Muscle layer of colon (tissue), 2 donors: ENCODE measurements at regions not wholly inside any gene's neighbourhood (a gene's known extent, or its start where the extent isn't known, plus 50 kb on each side); places are given as distances from the start of the nearest gene placed in this dataset.
A peak's percentile ranks its signal among the peaks of the same experiment; 100 is the strongest.

ENCODE experiments used
- H3K27ac ChIP-seq: one replicate; pipeline ENCODE4 v1.7.0; 2013; ENCODE audit warnings: low read depth, mild to moderate bottlenecking, low read length, moderate library complexity
- H3K27me3 ChIP-seq, 2 donors: one replicate each; pipeline ENCODE4 v1.7.0; 2013; ENCODE audit warnings: low read length in 2 of 2, mild to moderate bottlenecking in 2 of 2; ENCODE audit not compliant: insufficient read depth in 2 of 2, control insufficient read depth in 1 of 2
- H3K36me3 ChIP-seq: one replicate; pipeline ENCODE4 v1.7.0; 2013; ENCODE audit warnings: mild to moderate bottlenecking, low read length; ENCODE audit not compliant: insufficient read depth
- H3K4me1 ChIP-seq: one replicate; pipeline ENCODE4 v1.7.0; 2013; ENCODE audit warnings: mild to moderate bottlenecking, low read length; ENCODE audit not compliant: insufficient read depth
- H3K4me3 ChIP-seq, 2 donors: one replicate each; pipeline ENCODE4 v1.7.0; 2013; ENCODE audit warnings: low read length in 2 of 2, low read depth in 1 of 2, mild to moderate bottlenecking in 1 of 2, moderate library complexity in 1 of 2
- H3K9ac ChIP-seq: one replicate; pipeline ENCODE4 v1.7.0; 2013; ENCODE audit warnings: low read length
- H3K9me3 ChIP-seq: one replicate; pipeline ENCODE4 v1.7.0; 2013; ENCODE audit warnings: mild to moderate bottlenecking, low read length
- donor health status: abdominal sarcoma.
- donor health status: Adenocarcinoma of cecum.

DNA sequence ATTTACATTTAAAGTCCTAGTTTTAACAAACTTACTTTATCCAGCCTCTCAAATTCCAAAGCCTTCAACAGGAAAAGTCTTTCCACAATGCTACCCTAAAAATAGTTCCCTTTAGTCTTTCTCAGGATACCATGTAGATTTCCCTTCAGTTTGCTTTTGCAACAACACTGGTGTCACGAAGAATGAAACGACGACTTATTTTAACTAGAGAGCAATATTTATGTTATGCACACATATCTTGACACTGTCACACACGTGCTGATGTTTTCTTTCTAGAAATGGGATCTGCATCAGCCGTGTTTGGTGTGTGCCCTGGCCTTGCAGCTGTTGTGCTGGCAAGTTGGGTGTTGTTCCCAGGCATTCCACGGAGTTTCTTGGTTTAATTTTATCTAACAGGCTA is 75.5 kb downstream of the SIPA1L2 start:
- no peak overlapping the region for H3K27ac ChIP-seq
- no peaks in the 10 kb centered on the region for H3K27me3 ChIP-seq
- H3K9ac ChIP-seq, result no peak overlapping the region
- no peaks in the 10 kb centered on the region for H3K9me3 ChIP-seq
- peaks cover 64% of the 10 kb centered on the region for H3K4me1 ChIP-seq
- no peaks in the 10 kb centered on the region for H3K36me3 ChIP-seq
- H3K4me3 ChIP-seq, result no peak overlapping the region

DNA sequence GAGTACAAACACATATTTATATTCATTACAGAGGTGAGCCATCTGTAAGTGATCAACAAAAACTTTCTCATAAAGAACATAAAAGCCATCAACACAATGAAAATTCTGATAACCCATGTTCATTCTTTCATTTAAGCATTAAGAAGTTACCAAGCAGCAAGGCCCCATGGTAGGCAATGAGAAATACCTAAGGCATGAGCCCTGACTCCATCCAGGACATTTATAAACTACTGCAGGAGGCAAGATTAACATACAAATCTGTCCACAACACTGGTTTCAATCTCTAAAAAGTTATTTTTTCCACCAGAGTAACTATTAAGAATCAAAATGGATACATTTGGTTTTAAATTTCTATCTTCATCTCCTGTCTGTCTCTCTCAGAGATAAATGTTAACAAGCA is 76.1 kb downstream of the SIPA1L2 start:
- Histone ChIP-seq H3K4me3 (peak overlapping the region in 1 of 2 donors; percentile 21), H3K9me3 (no peaks in the 10 kb centered on the region), H3K27me3 (no peaks in the 10 kb centered on the region), H3K27ac (no peak overlapping the region), H3K4me1 (peaks cover 59% of the 10 kb centered on the region), H3K36me3 (no peaks in the 10 kb centered on the region), H3K9ac (no peak overlapping the region)

DNA sequence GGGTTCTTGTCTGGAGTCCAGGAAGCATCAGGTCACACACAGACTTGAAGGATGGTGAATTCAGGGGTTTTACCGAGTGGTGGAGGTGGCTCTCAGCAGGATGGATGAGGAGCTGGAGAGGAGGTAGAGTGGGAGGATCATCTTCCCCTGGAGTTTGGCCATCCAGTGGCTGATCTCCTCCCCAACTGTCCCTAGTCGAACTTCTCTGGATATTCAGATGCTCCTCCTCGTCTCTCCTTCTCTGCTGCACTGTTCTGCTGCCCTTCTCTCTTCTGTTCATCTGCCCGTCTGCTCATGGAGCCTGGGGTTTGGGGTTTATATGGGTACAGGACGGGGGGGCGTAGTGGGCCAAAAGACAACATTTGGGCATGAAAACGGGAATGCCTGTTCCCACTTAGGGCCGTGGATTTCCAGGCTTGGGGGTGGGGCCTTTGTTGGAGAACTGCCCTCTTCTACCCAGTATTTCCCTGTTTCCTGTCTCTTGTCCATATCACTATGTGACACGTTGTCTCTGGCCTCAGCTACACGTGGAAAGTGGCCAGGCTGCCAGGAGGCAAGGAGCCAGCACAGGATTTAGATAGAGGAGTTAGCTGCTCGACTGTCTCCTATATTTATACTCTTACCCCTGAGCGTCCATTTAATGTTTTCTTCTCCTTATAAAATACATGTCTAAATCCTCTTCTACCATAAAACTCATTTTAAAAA is 76.7 kb downstream of the SIPA1L2 start:
- Histone ChIP-seq H3K9me3 (no peaks in the 10 kb centered on the region), H3K4me1 (peaks cover 55% of the 10 kb centered on the region), H3K36me3 (no peaks in the 10 kb centered on the region), H3K27me3 (no peaks in the 10 kb centered on the region), H3K27ac (no peak overlapping the region), H3K4me3 (peak overlapping the region in 1 of 2 donors; percentile 22), H3K9ac (no peak overlapping the region)

DNA sequence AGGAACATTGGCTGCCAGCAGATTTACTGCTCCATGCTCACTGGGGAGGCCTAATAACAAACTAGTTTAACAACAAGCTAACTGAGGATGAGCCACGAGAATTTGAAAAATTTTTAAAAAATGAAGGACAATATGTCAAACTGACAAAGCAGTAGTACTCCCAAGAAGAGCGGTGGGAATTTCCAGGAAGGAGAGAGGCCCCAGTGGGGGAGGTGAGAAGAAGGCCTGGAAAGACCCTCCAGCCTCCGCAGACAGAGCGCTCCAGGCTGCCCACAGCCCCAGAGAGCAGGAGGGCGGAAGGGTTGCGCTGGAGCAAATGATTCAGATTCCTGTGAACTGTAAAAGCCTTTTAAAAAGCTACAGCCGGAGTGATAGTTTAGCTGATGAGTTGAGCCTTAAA is 78.5 kb downstream of the SIPA1L2 start:
- no peak overlapping the region for H3K27ac ChIP-seq
- H3K4me1 ChIP-seq, result peaks cover 44% of the 10 kb centered on the region

DNA sequence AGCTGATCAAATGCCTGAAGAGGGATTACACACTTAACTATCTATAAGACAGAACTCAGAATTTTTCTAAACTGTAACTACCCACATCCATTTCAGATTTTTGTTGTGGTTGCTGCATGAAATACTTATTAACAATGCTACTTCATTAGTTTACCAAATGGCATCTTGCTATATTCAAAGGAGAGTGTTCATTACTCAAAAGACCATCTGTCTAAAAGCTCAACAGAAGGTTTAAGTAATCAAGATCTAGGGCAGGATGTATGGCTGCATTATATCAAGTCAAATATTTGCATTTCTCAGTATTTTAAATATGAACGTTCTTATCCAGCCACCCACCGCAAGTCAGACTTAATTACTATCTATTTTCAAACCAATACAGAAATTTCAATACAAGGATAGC is 79.9 kb downstream of the SIPA1L2 start:
- H3K9ac ChIP-seq, result no peak overlapping the region
- no peaks in the 10 kb centered on the region for H3K27me3 ChIP-seq
- no peak overlapping the region for H3K27ac ChIP-seq
- no peaks in the 10 kb centered on the region for H3K9me3 ChIP-seq
- no peak overlapping the region for H3K4me3 ChIP-seq
- H3K36me3 ChIP-seq, result no peaks in the 10 kb centered on the region
- peaks cover 31% of the 10 kb centered on the region for H3K4me1 ChIP-seq

More for the DNA sequence above, 78.5 kb downstream of the SIPA1L2 start:
- no peaks in the 10 kb centered on the region for H3K9me3 ChIP-seq
- no peak overlapping the region for H3K9ac ChIP-seq
- no peaks in the 10 kb centered on the region for H3K27me3 ChIP-seq
- H3K4me3 ChIP-seq, result no peak overlapping the region
- H3K36me3 ChIP-seq, result no peaks in the 10 kb centered on the region

DNA sequence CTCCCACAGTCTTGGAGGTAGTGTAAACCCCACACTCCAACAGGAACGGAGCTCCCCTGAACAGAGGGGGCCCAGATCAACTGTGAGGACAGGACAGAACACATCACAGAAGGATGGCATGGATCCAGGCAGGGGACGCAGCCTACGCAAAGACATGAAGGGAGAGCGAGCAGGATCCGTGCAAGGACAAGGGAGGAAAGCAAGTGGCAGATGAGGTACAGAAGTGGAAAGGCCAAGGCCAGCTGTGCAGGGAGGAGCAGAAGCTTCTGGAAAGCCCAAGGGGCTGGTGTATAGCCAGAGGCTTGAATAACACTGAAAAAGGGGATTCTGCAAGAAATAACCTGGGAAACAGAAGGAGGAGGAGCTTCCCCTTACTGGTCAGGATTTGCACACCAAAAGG is 81.2 kb downstream of the SIPA1L2 start:
- H3K9ac ChIP-seq, result no peak overlapping the region
- H3K36me3 ChIP-seq, result no peaks in the 10 kb centered on the region
- peaks cover 17% of the 10 kb centered on the region for H3K4me1 ChIP-seq
- H3K4me3 ChIP-seq, result no peak overlapping the region
- H3K9me3 ChIP-seq, result no peaks in the 10 kb centered on the region
- no peaks in the 10 kb centered on the region for H3K27me3 ChIP-seq
- H3K27ac ChIP-seq, result no peak overlapping the region

DNA sequence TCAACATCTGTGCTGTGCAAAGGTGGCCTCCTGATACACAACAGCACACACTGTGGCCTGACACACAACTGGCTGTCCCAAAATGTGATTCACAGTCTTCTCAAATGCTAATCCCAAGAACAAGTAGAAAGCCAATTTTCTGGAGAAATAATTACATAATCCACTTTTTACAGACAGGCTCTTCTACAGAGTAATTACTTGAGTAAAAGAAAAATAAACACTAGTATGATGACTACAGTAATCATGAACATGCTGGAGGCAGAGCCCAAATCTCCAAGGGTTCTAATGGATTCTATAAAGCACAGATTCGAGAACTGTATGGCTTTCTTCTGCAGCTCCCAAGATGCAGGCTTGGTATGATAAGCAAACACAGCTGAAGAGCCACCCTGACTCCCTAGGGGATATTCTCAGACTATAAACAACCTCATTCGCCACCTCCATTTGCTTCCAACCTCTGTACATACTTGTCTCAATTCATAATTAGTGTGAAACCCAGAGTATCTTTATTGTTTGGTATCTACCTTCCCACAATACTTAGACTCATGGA is 81.9 kb downstream of the SIPA1L2 start:
- Histone ChIP-seq H3K4me3 (no peak overlapping the region), H3K27me3 (no peaks in the 10 kb centered on the region), H3K27ac (no peak overlapping the region), H3K9me3 (no peaks in the 10 kb centered on the region), H3K4me1 (peaks cover 11% of the 10 kb centered on the region), H3K36me3 (no peaks in the 10 kb centered on the region), H3K9ac (no peak overlapping the region)

DNA sequence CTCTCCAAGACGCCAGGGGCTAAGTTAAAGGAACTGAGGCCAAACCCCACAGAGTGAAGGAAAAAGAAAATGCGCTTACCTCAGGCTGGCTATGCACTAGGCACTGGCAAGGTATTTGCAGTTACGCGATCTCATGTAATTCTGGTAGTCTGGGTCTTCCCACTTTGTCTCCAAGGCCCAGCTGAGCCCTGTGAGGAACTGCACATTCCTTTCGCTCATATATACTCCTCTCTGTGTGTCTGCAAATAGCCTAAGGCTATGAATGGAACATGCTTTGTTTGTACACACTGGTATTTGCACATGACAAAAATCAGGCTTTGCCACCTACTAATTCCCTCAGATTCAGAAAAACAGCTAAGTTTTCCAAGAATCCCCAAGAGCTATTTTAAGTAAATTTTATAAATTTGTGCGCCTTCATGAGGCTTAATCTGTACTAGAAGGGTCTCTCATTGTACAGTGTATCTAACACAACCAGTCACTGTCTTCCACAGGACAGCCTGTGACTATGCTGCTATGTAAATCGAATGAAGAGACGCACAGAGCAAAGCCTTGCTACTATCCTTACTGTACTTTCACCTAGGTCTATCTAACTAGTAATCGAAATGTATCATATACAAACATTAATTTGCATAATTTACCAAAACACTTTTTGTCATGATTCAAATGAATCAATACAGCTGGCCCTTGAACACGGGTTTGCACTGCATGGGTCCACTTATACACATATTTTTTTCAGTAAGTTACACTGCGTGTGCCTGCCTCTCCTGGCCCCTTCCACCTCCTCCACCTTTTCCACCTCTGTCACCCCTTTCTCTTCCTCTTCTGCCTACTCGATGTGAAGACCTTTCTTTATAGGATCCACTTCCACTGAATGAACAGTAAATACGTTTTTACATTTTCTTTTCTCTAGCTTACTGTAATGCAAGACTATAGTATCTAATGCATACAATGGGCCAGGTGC is 87.0 kb downstream of the SIPA1L2 start:
- Histone ChIP-seq H3K9ac (no peak overlapping the region), H3K27ac (no peak overlapping the region), H3K27me3 (no peaks in the 10 kb centered on the region), H3K4me1 (peaks cover 2% of the 10 kb centered on the region), H3K9me3 (no peaks in the 10 kb centered on the region), H3K4me3 (no peak overlapping the region), H3K36me3 (no peaks in the 10 kb centered on the region)

DNA sequence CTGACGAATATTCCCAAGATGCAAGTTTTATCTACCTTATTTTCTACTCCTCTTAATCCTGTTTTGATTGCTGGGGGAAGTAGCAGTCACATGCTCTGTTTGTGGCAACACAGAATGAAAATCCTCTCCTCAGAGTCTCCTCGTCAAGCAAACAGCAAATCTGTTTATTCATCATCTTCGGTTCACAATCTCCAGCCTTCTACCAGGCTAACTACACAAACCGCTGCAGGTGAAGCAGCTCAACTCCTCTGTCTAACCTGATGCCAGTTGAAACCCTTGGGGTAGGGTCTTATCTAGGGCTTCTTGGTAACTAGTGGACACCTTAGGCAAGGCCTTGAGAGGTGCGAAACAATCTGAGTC is 91.0 kb downstream of the SIPA1L2 start:
- no peaks in the 10 kb centered on the region for H3K36me3 ChIP-seq
- no peaks in the 10 kb centered on the region for H3K27me3 ChIP-seq
- H3K4me3 ChIP-seq, result no peak overlapping the region
- no peak overlapping the region for H3K27ac ChIP-seq
- no peak overlapping the region for H3K9ac ChIP-seq
- peaks cover 5% of the 10 kb centered on the region for H3K4me1 ChIP-seq
- no peaks in the 10 kb centered on the region for H3K9me3 ChIP-seq

DNA sequence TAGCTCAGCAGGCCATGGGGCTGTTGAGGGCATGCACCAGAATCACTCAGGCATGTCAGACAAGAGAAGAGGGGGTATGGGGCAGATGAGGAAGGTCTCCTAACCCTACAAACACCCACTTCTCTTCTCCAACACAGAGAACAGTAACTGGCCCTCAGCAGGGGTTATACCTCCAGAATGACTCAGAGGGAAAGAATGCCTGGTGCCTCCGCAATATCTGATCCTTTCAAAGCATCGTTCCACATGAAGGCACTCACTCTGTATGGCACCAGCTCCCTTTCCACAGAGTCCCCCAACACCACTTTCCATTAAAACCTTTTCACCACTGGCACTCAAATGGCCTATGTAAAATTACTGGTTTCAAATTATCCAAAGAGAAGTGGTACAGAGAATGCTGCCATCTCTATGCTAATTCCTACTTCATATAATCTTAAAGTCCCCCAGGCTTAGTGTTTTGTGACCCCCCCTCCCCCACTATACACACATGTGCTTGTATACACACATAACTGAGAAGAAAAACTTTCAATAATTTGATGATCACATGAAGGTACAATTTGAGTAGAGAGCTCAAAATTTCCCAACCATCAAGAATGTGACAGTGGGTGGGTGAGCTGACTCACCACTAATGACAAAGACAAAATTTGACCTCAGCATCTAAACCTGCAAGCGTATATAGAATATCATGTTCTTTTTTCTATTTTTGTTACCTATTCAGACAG is 91.5 kb downstream of the SIPA1L2 start:
- H3K4me1 ChIP-seq, result peaks cover 5% of the 10 kb centered on the region
- H3K9me3 ChIP-seq, result no peaks in the 10 kb centered on the region
- no peak overlapping the region for H3K27ac ChIP-seq
- no peak overlapping the region for H3K9ac ChIP-seq
- H3K36me3 ChIP-seq, result no peaks in the 10 kb centered on the region
- no peaks in the 10 kb centered on the region for H3K27me3 ChIP-seq
- no peak overlapping the region for H3K4me3 ChIP-seq
